H9 (cell line): ENCODE measurements at regions not wholly inside any gene's neighbourhood (a gene's known extent, or its start where the extent isn't known, plus 50 kb on each side); places are given as distances from the start of the nearest gene placed in this dataset.

Source experiments
- DNase-seq: peaks from one replicate; pipeline ENCODE4 v3.0.0-alpha.2; 2017
- H2AFZ ChIP-seq: one replicate; pipeline ENCODE4 v1.6.1; 2013; ENCODE audit warnings: mild to moderate bottlenecking, low read length, control low read depth, moderate library complexity
- H2AK5ac ChIP-seq: 2 replicates; pipeline ENCODE4 v1.6.1; 2013; ENCODE audit warnings: low read length, control low read depth, mixed read lengths; ENCODE audit not compliant: insufficient read length
- H2BK120ac ChIP-seq: one replicate; pipeline ENCODE4 v1.6.1; 2013; ENCODE audit warnings: low read depth, mild to moderate bottlenecking, low read length, control low read depth, inconsistent platforms; ENCODE audit not compliant: poor library complexity, severe bottlenecking
- H2BK12ac ChIP-seq: 2 replicates; pipeline ENCODE4 v1.6.1; 2013; ENCODE audit warnings: low read length, control low read depth, mixed read lengths, low read depth; ENCODE audit not compliant: insufficient read length
- H2BK15ac ChIP-seq: 2 replicates; pipeline ENCODE4 v1.6.1; 2013; ENCODE audit warnings: low read depth, low read length, control low read depth
- H2BK20ac ChIP-seq: one replicate; pipeline ENCODE4 v1.6.1; 2013; ENCODE audit warnings: low read depth, mild to moderate bottlenecking, low read length, control low read depth, inconsistent platforms; ENCODE audit not compliant: poor library complexity, severe bottlenecking
- H2BK5ac ChIP-seq: 2 replicates; pipeline ENCODE4 v1.6.1; 2013; ENCODE audit warnings: low read length, control low read depth, mixed read lengths; ENCODE audit not compliant: insufficient read length
- H3K14ac ChIP-seq: 2 replicates; pipeline ENCODE4 v1.6.1; 2013; ENCODE audit warnings: low read length, control low read depth; ENCODE audit not compliant: insufficient read depth
- H3K18ac ChIP-seq: 2 replicates; pipeline ENCODE4 v1.6.1; 2013; ENCODE audit warnings: low read depth, mild to moderate bottlenecking, mixed read lengths, low read length, control low read depth; ENCODE audit not compliant: insufficient read length
- H3K23ac ChIP-seq: 2 replicates; pipeline ENCODE4 v1.6.1; 2013; ENCODE audit warnings: low read length, control low read depth, mixed read lengths, low read depth; ENCODE audit not compliant: insufficient read length
- H3K23me2 ChIP-seq: 2 replicates; pipeline ENCODE4 v1.6.1; 2013; ENCODE audit warnings: low read depth, mild to moderate bottlenecking, mixed read lengths, low read length, control low read depth; ENCODE audit not compliant: insufficient read length, poor library complexity, severe bottlenecking
- H3K27ac ChIP-seq: 2 replicates; pipeline ENCODE4 v1.5.1; 2013; ENCODE audit warnings: low read length, control low read depth, mixed read lengths, low read depth; ENCODE audit not compliant: insufficient read length
- H3K27me3 ChIP-seq: 2 replicates; pipeline ENCODE4 v1.6.1; 2013; ENCODE audit warnings: low read length, control low read depth, inconsistent platforms; ENCODE audit not compliant: insufficient read depth
- H3K4ac ChIP-seq: 2 replicates; pipeline ENCODE4 v1.6.1; 2013; ENCODE audit warnings: low read depth, mild to moderate bottlenecking, control low read depth, inconsistent platforms, low read length, moderate library complexity
- H3K4me1 ChIP-seq: 2 replicates; pipeline ENCODE4 v1.6.1; 2013; ENCODE audit warnings: low read length, control low read depth, inconsistent platforms; ENCODE audit not compliant: insufficient read depth
- H3K4me2 ChIP-seq: 2 replicates; pipeline ENCODE4 v1.6.1; 2013; ENCODE audit warnings: low read length, control low read depth, mixed read lengths; ENCODE audit not compliant: insufficient read length, insufficient read depth
- H3K56ac ChIP-seq: 2 replicates; pipeline ENCODE4 v1.6.1; 2013; ENCODE audit warnings: low read depth, mild to moderate bottlenecking, mixed read lengths, low read length, control low read depth; ENCODE audit not compliant: insufficient read length
- H3K79me1 ChIP-seq: 2 replicates; pipeline ENCODE4 v1.6.1; 2013; ENCODE audit warnings: low read depth, mild to moderate bottlenecking, moderate library complexity, low read length, control low read depth, inconsistent platforms; ENCODE audit not compliant: insufficient read depth, poor library complexity, severe bottlenecking
- H3K79me2 ChIP-seq: 2 replicates; pipeline ENCODE4 v1.6.1; 2013; ENCODE audit warnings: low read length, control low read depth, inconsistent platforms; ENCODE audit not compliant: insufficient read depth
- H3K9ac ChIP-seq: 2 replicates; pipeline ENCODE4 v1.6.1; 2013; ENCODE audit warnings: low read length, control low read depth, mixed read lengths; ENCODE audit not compliant: insufficient read length; ENCODE audit errors: extremely low read depth
- H3K9me3 ChIP-seq: one replicate; pipeline ENCODE4 v1.6.1; 2013; ENCODE audit warnings: low read depth, low read length, inconsistent platforms; ENCODE audit not compliant: control insufficient read depth
- H3T11ph ChIP-seq: one replicate; pipeline ENCODE4 v1.6.1; 2013; ENCODE audit warnings: mild to moderate bottlenecking, low read length, control low read depth, inconsistent platforms
- H4K20me1 ChIP-seq: one replicate; pipeline ENCODE4 v1.6.1; 2013; ENCODE audit not compliant: control insufficient read depth, insufficient read length, insufficient read depth
- H4K5ac ChIP-seq: 2 replicates; pipeline ENCODE4 v1.6.1; 2013; ENCODE audit warnings: low read depth, mild to moderate bottlenecking, mixed read lengths, low read length, control low read depth; ENCODE audit not compliant: insufficient read length
- H4K8ac ChIP-seq: replicated peaks from 2 replicates; pipeline ENCODE4 v1.6.1; 2013; ENCODE audit warnings: low read length, control low read depth, mixed read lengths, low read depth; ENCODE audit not compliant: insufficient read length
- H4K91ac ChIP-seq: 2 replicates; pipeline ENCODE4 v1.6.1; 2013; ENCODE audit warnings: low read depth, mild to moderate bottlenecking, moderate library complexity, mixed read lengths, low read length, control low read depth; ENCODE audit not compliant: insufficient read length
- H3K27ac Mint-ChIP-seq, 3 experiments: 2 replicates in 2 of 3; 3 replicates in 1 of 3; pipeline ENCODE4 v1.8.0; 2020 to 2021; ENCODE audit warnings: mixed read lengths in 3 of 3, mild to moderate bottlenecking in 1 of 3, moderate library complexity in 1 of 3
- H3K27me3 Mint-ChIP-seq: 2 replicates; pipeline ENCODE4 v1.8.0; 2021; ENCODE audit warnings: low read depth, mild to moderate bottlenecking, moderate library complexity, mixed read lengths
- H3K36me3 Mint-ChIP-seq, 3 experiments: 2 replicates in 2 of 3; 3 replicates in 1 of 3; pipeline ENCODE4 v1.8.0; 2020 to 2021; ENCODE audit warnings: low read depth in 3 of 3, mixed read lengths in 3 of 3; ENCODE audit not compliant: insufficient read depth in 1 of 3
- H3K4me1 Mint-ChIP-seq, 2 experiments: 2 replicates each; pipeline ENCODE4 v1.8.0; 2020; ENCODE audit warnings: mixed read lengths in 2 of 2
- H3K4me3 Mint-ChIP-seq, 2 experiments: 2 replicates in 1 of 2; 3 replicates in 1 of 2; pipeline ENCODE4 v1.8.0; 2020 to 2021; ENCODE audit warnings: mild to moderate bottlenecking in 2 of 2, mixed read lengths in 2 of 2, moderate library complexity in 1 of 2
- H3K9me3 Mint-ChIP-seq, 2 experiments: 2 replicates in 1 of 2; 3 replicates in 1 of 2; pipeline ENCODE4 v1.8.0; 2020; ENCODE audit warnings: mild to moderate bottlenecking in 2 of 2, mixed read lengths in 2 of 2, moderate library complexity in 1 of 2
- CTCF ChIP-seq: fragments of 200-600 bp; sonication (generic); conservative IDR thresholded peaks from 3 replicates; pipeline ENCODE4 v1.8.0; 2021; ENCODE audit warnings: antibody characterized with exemption, mild to moderate bottlenecking
- WGBS: extraction: QIAGEN DNeasy Blood & Tissue Kit; methylation state at CpG from one replicate; pipeline ENCODE4 v1.1.7; 2013; ENCODE audit warnings: missing lambda C conversion rate, low lambda C conversion rate, mixed read lengths; ENCODE audit not compliant: insufficient read length; ENCODE audit errors: extremely low coverage; 5-methylcytosine and 5-hydroxymethylcytosine counted together

- Mint-ChIP-seq H3K27me3 (peaks cover 4% of the 10 kb centered on the region; the same call in 1 of the 2 replicates), H3K4me3 (no peak overlapping the region), H3K9me3 (no peaks in the 10 kb centered on the region), H3K4me1 (peaks cover 15 to 17% of the 10 kb centered on the region in 2 experiments), H3K36me3 (no peaks in the 10 kb centered on the region), H3K27ac (no peak overlapping the region)
- H3K79me2 ChIP-seq, result no peaks in the 10 kb centered on the region
- no peaks in the 10 kb centered on the region for H4K20me1 ChIP-seq
- H4K5ac ChIP-seq, result no peak overlapping the region
- H3K27ac ChIP-seq, result no peak overlapping the region
- no peak overlapping the region for H2BK5ac ChIP-seq
- no peak overlapping the region for H2BK20ac ChIP-seq
- H3K56ac ChIP-seq, result no peak overlapping the region
- no CpG with 5 or more reads among the region's 1 CpG for WGBS
- H3T11ph ChIP-seq, result no peak overlapping the region
- H4K91ac ChIP-seq, result no peak overlapping the region
- no peak overlapping the region for H3K4me2 ChIP-seq
- no peak overlapping the region for H3K4ac ChIP-seq
- TF ChIP-seq CTCF, result no peak
- H2BK15ac ChIP-seq, result no peak overlapping the region
- no peaks in the 10 kb centered on the region for H3K79me1 ChIP-seq
- no peak overlapping the region for H2AK5ac ChIP-seq
- DNase-seq, result no peak
- no peak overlapping the region for H2AFZ ChIP-seq
- H3K9ac ChIP-seq, result no peak overlapping the region
- no peaks in the 10 kb centered on the region for H3K4me1 ChIP-seq
- no peak overlapping the region for H3K23ac ChIP-seq
- no peaks in the 10 kb centered on the region for H3K23me2 ChIP-seq
- H3K18ac ChIP-seq, result no peak overlapping the region
- no peaks in the 10 kb centered on the region; the same call in 1 of the 2 replicates for H3K27me3 ChIP-seq
- H2BK120ac ChIP-seq, result no peak overlapping the region
- no peak overlapping the region for H4K8ac ChIP-seq
- no peak overlapping the region for H2BK12ac ChIP-seq
- no peak overlapping the region for H3K14ac ChIP-seq
- no peaks in the 10 kb centered on the region for H3K9me3 ChIP-seq
Observed at GRCh38 chr6:98777762-98778161, 56.6 kb upstream of the POU3F2 start.
